Hematopoietic multipotent progenitor cell treated with erythropoietin and hydrocortisone succinate and interleukin-3 and kit ligand, for 15 days (in vitro differentiated cells): ENCODE measurements at regions not wholly inside any gene's neighbourhood (a gene's known extent, or its start where the extent isn't known, plus 50 kb on each side); places are given as distances from the start of the nearest gene placed in this dataset.
"Not testable (repeated sequence)": the region's sequence is repeated elsewhere in the genome, so short reads cannot be mapped to it uniquely, and the experiment has no call there.

ENCODE experiments used
- DNase-seq: peaks from one replicate; pipeline ENCODE4 v3.0.0-alpha.2; 2015; ENCODE audit warnings: low spot score

GRCh38 chr13:89212186-89212585, 1541.0 kb downstream of the SLITRK5 start:
- no peak for DNase-seq

GRCh38 chr13:89214185-89214584, 1543.0 kb downstream of the SLITRK5 start:
- DNase-seq: no peak

GRCh38 chr13:89215319-89215718, 1544.1 kb downstream of the SLITRK5 start:
- DNase-seq: not testable (repeated sequence)

- no peak for DNase-seq
These were observed 1546.6 kb downstream of the SLITRK5 start for GRCh38 chr13:89217813-89218212.

GRCh38 chr13:89221557-89222158, 1550.5 kb downstream of the SLITRK5 start:
- DNase-seq: no peak

GRCh38 chr13:89227356-89227755, 1556.2 kb downstream of the SLITRK5 start:
- DNase-seq: no peak

- no peak for DNase-seq
These were observed 1567.3 kb downstream of the SLITRK5 start for GRCh38 chr13:89238496-89238895.

- no peak for DNase-seq
These were observed 1568.4 kb downstream of the SLITRK5 start for GRCh38 chr13:89239361-89240127.

- DNase-seq: no peak
These were observed 1584.8 kb downstream of the SLITRK5 start for GRCh38 chr13:89255844-89256406.

GRCh38 chr13:89267734-89268133, 1596.6 kb downstream of the SLITRK5 start:
- DNase-seq: no peak

- no peak for DNase-seq
These were observed 1598.6 kb downstream of the SLITRK5 start for GRCh38 chr13:89269737-89270136.

- DNase-seq: no peak
These were observed 1599.6 kb downstream of the SLITRK5 start for GRCh38 chr13:89270736-89271135.

- DNase-seq: no peak
These were observed 1608.2 kb downstream of the SLITRK5 start for GRCh38 chr13:89279374-89279773.

GRCh38 chr13:89281331-89281730, 1610.2 kb downstream of the SLITRK5 start:
- DNase-seq: no peak

GRCh38 chr13:89282241-89282640, 1611.1 kb downstream of the SLITRK5 start:
- DNase-seq: no peak

- DNase-seq: no peak
These were observed 1616.2 kb downstream of the SLITRK5 start for GRCh38 chr13:89287381-89287780.

GRCh38 chr13:89294115-89294867, 1623.1 kb downstream of the SLITRK5 start:
- no peak for DNase-seq

- no peak for DNase-seq
These were observed 1636.1 kb downstream of the SLITRK5 start for GRCh38 chr13:89307278-89307677.

- no peak for DNase-seq
These were observed 1639.9 kb downstream of the SLITRK5 start for GRCh38 chr13:89310943-89311672.

GRCh38 chr13:89315287-89315686, 1644.1 kb downstream of the SLITRK5 start:
- DNase-seq: no peak

GRCh38 chr13:89322466-89322865, 1651.3 kb downstream of the SLITRK5 start:
- DNase-seq: no peak

GRCh38 chr13:89324582-89324981, 1653.4 kb downstream of the SLITRK5 start:
- no peak for DNase-seq
